HUDEP-2 (cell line): ENCODE measurements at regions not wholly inside any gene's neighbourhood (a gene's known extent, or its start where the extent isn't known, plus 50 kb on each side); places are given as distances from the start of the nearest gene placed in this dataset.

ENCODE experiments used
- DNase-seq, 76 experiments: peaks; one replicate each; lab custom pipeline; 2025; ENCODE audit not compliant: unreplicated experiment in 76 of 76; lab: John Stamatoyannopoulos, UW

DNA sequence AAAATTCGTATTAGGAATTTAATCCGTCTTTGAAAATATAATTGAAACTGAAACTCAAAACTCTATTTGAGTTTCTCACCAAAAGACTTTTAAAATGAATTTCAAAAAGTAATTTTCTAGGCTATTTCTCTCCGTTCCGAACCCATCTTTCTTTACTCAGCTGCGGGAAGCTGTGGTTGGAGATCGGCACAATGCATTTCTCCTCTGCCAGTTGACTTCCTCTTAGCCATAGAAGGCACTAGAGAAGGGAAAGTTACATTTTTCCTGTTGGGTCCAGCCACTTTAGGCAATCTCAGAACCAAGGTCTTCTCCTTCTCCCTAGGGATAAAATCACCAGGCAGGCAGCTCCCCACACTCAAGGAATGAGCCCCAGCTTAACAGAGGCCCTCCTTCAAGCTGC is 133.6 kb upstream of the COL1A2 start:
- DNase-seq, result no peak

DNA sequence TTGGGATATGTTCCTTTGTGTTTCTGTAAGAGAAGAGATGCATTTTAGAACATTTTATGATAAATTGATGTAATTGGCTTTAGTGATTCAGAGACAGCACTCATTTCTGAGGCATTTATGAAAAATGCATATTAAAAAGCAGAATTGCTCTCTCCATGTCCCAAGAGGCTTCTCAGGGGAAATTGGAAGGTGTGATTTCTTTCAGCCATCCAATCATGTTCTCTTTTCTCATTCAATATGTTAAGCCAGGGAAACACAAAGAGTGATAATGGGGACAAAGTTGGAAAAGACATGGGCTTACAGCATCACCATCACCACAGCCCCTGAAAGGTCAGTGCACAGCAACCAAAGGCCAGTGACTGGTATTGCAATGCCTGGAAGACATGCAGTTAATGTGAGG is 129.9 kb upstream of the COL1A2 start:
- no peak for DNase-seq

DNA sequence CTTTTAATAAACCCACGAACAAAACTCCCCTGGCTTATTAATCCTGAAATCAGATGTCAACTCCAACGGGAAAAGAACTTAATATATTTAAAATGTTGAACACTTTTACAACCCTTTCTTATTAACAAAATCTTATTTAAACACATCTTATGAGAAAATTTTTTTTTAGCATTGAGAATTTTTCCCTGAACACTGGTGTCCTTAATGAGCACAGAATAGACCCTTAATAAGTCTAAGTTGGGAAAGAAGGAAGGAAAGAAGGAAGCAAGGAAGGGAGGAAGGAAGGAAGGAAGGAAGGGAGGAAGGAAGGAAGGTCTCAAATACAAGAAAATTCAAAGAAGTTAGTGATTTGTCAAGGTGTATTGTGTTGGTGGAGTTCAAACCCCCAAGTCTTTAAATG is 129.2 kb upstream of the COL1A2 start:
- DNase-seq, result no peak

DNA sequence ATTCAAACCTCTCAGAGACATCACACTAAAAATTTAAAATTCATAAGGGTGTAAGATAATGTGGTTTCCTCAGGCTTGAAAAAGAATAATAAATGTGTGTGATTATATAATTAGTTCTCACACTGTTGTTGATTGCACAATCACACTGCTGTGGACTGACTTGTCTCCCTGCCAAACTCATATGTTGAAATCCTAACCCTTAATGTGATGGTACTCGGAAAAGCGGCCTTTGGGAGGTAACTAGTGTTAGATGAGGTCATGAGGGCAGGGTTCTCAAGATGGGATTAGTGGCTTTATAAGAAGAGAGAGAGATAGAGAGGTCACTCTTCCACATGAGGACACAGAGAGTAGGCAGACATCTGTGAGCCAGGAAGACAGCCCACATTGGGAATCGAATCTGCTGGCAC is 128.5 kb upstream of the COL1A2 start:
- DNase-seq, result no peak

DNA sequence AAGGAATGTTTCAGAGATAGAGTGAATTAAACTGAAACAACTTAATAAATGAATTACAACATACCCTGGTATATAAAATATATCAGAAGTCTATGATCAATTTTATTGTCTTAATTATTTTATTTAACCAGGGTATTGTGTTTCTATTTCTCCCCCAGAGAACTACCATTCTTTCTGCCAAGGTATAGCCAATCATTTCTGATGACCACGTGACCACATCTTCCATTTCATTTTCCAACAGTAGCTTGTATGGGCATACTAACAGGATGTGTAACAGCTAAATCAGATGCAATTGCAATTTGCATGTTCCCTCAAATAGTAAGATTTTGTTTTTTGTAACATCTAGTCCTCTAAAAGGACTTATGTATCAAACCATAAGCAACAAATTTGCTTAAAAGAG is 123.9 kb upstream of the COL1A2 start:
- no peak for DNase-seq

DNA sequence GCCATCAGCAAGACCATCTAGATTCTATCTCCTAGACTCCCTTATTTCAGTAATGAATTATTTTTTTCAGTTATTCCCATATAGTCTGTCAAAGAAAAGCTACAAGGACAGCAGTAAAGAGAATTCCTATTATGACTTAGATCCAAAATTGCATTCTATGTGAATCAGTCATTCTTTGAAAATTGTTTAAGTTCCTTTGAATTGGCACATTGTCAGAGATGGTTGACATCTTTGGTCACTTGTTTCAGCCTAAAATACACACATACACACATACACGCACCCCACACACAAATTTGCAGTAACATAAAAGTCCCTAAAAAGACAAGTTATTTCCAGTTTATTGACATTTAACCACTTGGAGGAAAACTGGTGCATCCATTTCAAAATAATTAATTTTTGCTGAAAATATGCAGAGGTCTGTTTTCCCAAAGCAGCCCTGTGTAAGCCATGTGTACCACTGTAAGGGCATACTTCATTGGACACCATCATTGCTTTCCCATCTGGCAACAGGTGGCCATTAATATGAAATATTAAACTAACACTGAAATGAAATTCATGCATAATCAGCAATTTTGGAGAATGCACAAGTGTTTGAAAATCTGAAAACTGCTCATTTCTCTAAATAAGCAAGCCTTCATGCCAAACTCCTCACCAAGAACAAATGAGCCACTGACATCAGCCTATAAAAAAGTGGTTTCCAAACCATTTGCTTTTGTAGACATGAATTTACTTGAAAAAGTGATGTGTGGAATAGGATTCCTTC is 121.7 kb upstream of the COL1A2 start:
- no peak for DNase-seq

DNA sequence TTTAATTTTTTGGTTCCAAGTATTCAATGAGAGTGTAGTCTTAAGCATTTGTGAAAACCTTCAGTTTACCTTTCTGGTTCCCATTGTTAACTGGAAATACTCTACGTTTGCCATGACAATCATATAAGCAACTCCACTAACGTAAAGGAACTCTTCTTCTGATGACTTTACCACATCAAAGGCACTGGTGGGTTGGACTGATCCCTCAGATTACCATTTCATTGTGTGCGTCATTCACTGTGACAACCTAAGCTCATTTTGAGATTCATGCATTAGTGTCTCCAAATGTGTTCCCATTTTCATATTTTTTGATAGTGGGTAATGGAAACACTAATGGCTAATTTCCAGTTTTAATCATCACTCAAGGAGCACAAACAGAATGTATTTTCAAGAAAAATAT is 119.9 kb upstream of the COL1A2 start:
- no peak for DNase-seq

DNA sequence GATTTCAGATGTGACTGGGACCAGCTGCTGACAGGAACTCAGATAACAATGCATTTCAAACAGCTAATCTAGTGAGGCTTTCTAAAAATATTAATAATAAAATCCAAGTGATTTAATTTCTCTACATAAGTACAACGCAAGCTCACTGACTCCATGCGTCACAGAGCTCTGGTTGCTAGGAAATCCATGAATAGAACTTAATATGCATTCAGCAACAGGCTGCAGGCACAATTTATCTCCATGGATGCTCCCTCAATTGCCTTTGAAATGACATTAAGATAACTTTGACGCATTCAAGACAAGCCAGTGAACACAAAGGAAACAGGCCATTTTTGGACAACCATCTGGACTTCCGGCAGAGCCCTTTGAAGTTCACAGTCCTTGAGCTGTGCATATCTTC is 118.7 kb upstream of the COL1A2 start:
- DNase-seq, result no peak

DNA sequence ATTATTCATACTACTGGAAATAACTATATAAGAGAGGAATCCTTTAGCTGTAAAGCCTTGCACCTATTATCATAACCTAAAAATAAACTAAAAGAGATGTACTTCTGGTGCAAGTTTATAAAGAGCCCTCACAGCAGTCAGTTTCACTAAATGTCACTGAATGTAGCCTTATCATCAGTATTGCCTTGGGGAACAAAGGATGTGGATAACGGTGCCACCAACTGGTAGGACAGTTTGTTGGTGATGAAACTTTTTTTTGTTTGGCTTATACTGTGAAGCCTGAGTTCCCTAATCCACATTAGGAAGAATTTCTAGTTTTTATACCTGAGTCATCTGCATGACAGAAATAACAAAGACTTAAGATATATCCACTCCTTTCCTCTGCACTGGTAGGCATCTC is 117.9 kb upstream of the COL1A2 start:
- peak in 1 of 76 experiments; percentile 6 for DNase-seq

DNA sequence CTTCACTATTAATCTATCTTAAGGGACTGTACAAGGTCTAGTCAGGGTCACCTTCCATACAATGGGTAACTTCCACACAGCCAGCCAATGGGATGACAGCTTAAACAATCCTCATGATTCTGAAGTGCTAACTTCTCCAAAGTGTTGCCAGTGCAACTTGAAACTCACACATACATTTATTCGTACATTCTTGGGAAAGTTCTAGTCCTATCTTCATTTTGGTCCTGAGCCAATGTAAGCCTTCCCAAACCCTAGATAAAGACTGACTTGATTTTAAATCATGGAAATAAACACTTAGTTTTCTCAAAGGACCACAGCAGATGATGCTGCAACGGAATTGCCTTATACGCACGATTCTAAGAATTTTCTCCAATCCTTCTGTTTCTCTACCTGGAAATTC is 117.5 kb upstream of the COL1A2 start:
- DNase-seq, result no peak

DNA sequence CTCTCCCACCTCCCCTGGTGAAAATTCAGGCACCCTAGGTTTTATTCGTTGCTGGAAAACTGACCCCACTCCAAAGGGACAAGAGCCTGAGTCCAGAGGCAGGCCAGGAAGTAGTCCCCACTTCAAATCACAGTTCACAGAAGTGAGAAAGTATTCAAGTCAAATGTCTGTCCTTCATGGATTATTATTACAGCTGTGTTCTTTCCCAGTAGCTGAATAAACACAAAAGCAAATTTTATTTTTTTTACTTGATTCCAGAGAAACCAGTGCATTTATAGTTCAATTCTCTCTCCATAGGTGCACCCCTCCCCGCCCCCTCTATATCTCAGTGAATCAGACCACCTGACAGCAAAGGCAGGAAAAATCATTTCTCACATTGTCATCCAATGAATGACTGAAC is 113.8 kb upstream of the COL1A2 start:
- no peak for DNase-seq

DNA sequence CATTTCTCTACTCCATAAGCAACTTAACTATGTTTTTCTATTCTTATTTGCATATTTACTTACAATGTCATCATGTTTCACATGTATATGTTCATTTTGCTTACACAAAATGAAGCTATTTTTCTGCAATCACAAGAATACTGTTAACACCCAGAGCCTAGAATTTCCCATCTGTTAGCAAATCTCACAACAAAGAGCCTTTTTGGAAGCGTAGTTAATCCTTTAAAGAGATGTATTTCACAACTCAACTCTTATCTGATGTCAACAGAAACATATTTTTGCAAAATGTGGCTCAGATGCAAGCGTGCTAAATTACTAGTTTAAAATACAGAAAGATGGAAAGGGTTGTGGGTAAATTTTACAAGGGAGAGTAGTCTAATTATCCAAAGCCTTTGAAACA is 110.6 kb upstream of the COL1A2 start:
- no peak for DNase-seq

DNA sequence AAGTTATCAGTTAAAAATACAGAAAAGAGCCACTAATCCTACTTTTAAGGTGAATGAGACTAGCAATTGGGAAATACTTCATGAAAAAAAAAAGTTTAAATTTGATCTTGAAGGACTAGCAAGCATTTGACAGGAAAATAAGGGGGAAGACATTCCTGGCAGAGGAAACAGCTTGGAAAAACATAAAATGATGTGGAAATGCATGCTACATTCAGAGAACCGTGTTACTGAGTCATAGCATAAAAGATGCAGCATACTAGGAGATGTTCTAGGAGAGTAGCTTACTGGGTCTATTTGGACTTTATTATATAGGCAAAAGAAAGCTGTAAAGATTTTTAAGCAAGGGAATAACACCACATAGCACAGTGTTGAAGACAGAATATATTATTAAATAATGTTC is 108.6 kb upstream of the COL1A2 start:
- DNase-seq, result no peak

DNA sequence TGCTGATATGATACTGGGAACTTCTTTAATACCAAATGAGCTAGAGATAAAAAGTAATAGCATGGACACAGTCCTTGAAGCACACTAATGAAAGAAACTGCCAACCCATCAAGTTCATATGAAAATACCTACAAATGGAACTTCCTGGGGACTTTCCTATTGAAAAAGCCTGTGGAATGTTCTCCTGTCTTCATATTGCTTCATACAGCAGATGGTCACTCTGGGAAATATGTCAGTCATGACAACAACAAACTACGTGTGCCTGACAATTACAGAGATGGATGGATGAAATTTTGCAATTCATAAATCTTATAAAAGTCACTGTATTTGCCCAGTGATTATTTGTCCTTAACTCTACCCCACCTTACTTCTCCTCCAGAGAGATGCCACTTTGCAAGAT is 106.6 kb upstream of the COL1A2 start:
- no peak for DNase-seq

DNA sequence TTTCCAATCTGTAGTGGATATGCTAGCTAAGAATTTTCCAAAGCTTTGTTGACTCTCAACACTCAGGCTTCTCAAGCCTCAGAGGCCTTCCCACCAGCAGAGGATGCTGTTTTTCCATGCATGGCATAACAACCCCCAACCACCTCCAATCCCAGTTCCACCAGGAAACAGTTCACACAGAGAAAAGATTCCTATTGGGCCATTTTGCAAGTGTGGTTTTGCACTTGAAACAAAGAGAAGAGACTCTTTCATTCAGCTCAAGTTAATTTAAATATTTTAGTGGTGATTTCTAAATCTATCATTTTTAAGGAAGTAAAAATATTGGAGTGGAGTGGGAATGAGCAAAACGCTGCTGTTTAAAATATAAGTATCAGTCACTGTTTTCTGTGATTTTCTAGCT is 105.6 kb upstream of the COL1A2 start:
- DNase-seq, result peak in 4 of 76 experiments; percentile 0 to 14 (median 4)

DNA sequence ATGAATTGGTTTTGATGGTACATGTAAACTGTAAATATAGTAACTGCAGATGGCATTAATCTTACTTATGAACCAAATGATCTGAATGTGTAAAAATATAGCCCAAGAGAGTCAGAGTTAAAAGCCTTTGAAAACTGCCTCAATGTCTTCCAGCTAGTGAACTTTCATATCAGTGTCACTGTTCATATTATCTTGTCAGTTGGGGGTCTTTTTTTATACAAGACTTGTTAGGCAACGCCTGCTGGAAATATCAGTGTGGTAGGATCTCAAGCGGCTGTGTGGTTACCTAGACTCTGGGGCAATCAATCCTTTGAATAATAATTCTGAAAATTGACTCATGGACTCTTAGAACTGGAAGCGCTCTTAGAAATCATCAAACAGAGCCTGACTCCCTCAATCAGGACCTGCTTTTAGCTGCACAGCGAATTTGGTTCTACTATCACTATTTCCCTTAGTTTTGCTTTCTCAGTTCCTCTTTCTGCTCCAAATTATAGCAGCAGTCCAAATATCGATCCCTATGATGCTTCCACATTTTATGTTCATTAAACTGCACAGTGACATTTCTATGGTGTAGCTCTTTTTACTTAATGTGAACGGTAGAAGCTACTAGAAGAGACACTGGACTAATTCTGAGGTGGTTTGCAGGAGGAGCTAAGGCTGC is 100.1 kb upstream of the COL1A2 start:
- no peak for DNase-seq

DNA sequence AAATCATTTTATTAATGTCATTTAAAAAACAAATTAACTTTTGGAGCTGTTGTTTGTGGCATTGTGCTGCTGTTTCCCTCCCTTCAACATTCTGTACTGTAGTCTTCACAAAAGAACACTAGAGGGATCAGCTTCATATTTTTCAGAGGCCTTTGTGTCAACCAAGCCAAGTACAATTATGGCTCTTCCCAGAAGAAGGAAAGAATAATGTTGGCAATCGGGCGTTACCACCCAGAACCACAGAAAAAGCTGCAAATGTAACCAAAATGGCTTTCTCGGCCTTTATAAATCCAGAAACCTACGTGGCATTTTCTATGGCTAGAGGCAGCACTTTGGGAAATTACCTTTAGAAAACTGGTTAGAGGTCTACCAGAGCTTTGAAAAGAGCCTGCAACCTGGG is 98.8 kb upstream of the COL1A2 start:
- no peak for DNase-seq

DNA sequence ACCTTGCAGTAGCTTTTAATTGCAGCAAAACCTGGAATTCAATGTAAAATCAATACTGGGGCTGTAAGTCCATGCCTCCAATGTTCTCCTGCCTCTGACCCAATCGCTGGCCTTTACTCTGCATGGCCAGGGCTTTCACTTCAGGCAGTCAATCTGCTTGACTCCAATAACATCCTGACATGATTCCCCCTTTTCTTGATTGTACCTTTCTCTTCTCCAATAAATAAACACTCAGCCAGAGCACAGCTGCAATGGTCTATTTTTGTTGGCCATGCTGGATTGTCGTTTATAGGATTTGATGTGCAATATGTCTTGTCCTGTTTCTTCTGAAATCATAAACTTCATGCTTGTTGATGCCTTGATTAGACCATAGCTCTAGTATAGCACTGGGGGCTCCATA is 97.8 kb upstream of the COL1A2 start:
- no peak for DNase-seq

DNA sequence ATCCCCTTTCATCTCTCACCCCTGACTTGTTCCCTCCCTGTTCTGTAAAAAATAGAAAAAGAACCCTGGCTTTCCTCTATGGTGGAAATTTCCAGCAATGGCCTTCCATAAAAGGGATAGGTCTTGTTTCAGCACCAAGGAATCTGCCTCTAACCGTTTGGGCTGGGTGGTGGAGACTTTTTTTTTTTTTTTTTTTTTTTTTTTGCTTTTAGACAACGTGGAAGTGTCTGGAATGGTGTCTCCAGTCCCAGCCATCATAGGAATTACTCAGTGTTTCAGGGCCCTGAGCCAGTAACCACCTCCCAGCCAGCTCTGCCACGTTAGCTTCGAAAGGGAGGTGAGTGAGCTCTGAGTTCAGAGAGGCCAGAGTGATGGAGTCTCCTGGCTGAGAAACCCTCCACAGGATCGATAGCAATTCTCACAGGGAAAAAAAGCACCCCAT is 97.3 kb upstream of the COL1A2 start:
- no peak for DNase-seq

DNA sequence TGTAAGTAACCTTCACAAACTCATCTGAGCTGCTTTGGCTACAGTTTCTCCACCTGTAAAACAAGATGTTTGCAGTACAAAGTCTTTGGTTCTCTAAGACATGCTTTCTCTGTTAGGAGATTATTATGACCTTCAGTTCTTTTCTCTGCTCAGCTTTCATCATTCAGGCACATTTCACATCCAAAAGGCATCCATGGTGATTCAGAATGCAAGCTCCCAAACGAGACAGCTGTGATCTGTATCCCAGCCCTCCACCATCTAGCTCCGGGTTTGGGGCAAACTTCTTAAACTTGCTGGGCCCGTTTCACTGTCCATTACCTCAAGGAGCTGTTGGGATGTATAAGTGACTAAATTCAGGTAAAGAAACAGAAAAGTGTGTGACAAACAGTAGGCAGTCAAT is 95.8 kb upstream of the COL1A2 start:
- no peak for DNase-seq

DNA sequence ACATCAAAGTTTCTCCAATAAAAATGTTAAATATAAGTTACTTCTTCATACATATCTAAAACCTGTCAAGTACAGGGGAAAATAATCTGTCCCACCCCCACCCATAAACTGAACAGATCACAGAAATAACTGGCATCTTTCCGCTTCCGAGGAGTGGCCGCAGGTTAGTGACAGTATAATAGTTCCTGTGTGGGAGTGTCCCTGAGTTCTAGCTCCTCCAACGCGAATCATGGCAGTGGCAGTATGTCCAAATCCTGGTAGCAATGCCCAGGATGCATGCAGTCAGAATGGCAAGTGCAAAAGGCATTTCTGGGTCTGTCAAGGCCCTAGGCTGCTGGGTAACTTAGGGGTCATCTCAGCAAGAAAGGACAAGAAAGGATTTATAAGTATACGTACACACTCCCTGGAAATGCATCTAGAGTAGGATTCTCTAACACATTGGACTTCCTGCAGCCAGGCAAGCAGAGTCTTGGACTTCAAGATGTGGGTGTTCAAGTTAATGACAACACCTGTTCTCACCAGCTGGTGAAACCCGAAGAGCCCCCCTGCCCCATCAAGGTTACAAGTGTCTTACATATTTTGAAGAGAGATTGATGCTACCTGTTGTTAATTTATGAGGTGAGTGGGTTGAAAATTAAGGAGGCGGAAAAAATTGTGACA is 94.4 kb upstream of the COL1A2 start:
- DNase-seq, result no peak

DNA sequence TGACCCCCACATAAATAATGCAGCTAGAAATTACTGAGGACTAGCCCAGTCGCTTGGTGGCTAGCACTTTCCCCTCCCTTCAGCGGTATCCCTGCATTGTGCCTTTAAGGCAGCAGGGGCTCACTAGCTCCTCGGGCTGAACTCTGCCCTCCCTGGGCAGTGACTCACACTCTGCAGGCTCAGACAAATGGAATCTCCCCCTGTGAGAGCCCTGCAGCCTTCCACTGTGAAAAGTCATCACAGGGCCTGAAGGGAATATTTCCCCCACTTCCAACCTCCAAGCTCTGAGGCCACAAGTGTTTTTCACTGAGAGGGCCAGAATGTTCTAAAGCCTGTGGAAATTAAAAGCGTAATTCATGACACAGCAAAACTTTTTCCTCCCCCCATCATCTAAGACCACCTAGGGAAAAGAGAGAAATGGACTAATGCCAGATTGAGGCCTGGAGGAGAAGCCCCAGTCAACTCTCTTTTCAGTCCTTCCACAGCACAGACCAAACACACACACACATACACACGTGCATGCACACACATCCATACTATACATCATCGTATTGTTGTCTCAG is 93.6 kb upstream of the COL1A2 start:
- DNase-seq, result no peak
